GM20000 (cell line): ENCODE measurements at regions not wholly inside any gene's neighbourhood (a gene's known extent, or its start where the extent isn't known, plus 50 kb on each side); places are given as distances from the start of the nearest gene placed in this dataset.

Experiments
- DNase-seq: peaks from one replicate; pipeline ENCODE4 v3.0.0; 2012; ENCODE audit warnings: low spot score
- TF ChIP-seq, protein P1 (sequence below): IDR thresholded peaks from 2 replicates; pipeline ENCODE4 v1.5.1; 2012; ENCODE audit warnings: mild to moderate bottlenecking, control low read depth; ENCODE audit errors: extremely low read depth, missing control alignments

DNA sequence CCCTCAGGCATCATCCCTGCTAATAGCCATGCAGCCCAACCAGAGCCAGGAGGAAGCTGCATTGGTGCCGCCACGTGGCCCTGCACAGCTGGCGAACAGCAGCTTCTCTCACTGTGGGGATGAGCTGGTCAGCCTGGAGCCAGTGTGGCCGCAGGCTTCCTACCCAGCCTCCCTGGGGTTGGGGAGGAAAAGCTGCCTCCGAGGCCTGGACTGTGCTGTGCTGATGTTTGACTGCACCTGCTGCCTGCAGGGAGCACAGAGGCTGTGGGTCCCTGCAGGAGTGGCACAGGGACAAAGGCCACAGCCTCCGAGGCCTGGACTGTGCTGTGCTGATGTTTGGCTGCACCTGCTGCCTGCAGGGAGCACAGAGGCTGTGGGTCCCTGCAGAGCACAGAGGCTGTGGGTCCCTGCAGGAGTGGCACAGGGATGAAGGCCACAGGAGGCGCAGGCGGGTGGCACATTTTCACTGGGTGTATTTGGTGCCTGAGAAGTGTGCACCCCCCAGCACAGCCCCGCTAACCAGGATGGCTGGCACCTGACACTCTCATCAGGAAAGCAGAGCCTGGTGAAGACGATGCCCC, 83.9 kb downstream of the DLL1 start:
- TF ChIP-seq, protein P1, sequence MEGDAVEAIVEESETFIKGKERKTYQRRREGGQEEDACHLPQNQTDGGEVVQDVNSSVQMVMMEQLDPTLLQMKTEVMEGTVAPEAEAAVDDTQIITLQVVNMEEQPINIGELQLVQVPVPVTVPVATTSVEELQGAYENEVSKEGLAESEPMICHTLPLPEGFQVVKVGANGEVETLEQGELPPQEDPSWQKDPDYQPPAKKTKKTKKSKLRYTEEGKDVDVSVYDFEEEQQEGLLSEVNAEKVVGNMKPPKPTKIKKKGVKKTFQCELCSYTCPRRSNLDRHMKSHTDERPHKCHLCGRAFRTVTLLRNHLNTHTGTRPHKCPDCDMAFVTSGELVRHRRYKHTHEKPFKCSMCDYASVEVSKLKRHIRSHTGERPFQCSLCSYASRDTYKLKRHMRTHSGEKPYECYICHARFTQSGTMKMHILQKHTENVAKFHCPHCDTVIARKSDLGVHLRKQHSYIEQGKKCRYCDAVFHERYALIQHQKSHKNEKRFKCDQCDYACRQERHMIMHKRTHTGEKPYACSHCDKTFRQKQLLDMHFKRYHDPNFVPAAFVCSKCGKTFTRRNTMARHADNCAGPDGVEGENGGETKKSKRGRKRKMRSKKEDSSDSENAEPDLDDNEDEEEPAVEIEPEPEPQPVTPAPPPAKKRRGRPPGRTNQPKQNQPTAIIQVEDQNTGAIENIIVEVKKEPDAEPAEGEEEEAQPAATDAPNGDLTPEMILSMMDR = no peak
- DNase-seq = no peak

DNA sequence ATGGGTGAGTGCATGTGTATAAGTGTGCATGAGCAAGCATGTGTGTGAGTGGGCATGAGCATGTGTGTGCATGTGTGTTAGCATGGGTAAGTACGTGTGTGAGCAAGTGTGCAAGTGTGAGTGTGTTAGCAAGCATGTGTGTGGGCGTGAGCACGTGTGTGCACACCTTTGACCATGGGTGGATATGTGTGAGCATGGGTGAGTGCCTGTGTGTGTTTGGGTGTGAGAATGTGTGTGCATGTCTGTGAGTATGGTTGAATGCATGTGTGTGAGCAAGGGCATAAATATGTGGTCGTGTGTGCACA, 84.6 kb downstream of the DLL1 start:
- no peak for DNase-seq
- TF ChIP-seq, protein P1 = no peak

DNA sequence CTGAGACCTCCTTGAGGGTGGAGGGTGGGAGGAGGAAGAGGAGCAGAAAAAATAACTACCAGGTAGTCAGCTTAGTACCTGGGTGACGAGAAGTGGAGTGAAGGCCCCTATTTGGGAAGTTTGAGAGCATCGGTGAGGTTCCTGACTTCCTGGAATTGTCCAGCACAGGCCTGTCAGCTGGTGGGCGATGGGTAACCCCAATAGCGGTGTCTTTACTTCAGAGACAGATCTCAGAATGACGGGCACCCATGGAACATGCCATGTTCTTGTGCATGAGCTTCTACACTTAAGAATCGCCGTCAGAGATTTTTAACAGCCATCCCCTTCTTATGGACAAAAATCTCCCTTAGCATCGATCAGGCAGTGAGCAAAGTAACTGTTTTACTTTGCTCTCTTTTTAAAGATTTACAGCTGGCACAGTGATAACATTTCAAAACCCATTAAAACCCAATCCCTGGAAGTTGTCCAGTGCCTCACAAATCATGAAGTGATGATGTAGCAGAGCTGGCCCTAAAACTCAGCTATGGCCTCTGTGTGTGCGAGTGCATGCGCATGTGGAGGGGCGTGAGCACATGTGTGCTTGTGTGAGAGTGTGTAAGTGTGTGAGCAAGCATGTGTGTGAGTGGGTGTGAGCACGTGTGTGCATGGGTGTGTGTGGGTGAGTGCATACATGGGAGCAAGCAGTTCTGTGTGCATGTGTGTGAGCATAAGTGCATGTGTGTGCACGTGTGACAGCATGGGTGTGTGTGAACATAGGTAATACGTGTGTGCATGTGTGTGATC, 85.2 kb downstream of the DLL1 start:
- TF ChIP-seq, protein P1 = no peak
- no peak for DNase-seq

DNA sequence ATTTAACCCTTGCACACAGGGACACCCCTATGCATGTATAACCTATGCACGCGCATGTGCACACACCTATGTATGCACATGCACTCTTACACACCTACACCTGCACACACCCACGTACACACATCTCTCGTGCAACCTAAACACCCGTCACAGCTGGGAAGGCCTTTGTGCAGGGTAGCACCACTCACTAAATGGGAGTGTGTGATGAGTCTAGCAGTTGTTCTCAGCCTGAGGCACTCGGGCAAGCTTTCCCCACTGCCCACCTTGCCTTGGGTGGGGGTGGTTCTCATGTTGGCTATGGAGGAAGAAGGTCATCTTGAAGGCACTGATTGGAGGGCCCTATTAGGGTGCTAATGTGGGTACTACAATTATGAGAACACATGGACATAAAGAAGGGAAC, 85.8 kb downstream of the DLL1 start:
- TF ChIP-seq, protein P1 = no peak
- no peak for DNase-seq

DNA sequence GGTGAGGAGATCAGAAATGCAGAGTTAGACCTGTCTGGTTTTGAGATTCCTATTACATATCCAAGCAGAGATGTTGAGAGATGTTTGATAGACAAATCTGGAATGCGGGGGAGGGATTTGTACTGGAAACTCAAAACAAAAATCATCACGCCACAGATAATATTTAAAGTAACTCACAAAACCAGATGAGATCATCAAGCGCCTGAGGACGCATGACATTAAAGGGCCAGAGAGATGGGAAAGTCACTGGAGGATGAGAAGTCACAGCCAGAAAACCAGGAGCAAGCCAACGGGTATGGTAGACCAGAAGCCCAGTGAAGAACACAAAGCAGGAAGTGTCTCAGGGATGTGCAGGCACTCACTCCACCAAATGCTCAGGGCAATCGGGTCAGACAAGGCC, 87.7 kb downstream of the DLL1 start:
- TF ChIP-seq, protein P1 = no peak
- DNase-seq = no peak

DNA sequence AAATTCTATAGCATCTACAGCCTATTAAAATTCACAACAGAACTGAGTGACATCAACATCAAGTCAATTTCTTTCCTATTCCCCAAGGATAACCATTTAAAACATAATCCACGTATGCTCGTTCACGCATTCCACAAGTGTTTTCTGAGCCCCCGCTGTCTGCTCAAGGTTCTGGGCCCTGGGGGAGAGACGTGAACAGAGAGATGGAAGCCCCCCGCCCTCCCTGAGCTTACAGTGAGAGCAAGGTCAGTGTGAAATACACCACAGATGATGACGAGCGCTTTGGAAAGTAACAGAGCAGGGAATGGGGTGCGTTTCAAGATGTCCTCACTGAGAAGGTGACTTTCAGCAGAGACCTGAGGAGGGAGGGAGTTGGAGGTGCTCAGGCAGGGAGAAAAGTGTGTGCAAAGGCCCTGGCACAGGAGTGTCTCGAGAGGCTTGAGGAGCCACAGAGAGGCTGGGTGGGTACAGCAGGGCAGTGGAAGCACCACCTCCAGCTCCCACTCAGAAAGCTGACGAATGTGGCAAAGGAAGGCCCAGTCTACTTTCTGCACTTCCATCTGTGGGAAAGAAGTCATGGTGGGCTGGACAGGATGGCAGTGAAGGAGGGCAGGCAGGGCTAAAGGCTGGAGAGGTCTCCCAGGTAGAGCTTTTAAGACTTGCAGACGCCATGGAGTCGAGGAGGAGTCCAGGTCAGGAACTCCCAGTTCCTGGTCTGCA, 88.3 kb downstream of the DLL1 start:
- no peak for DNase-seq
- TF ChIP-seq, protein P1 = no peak

DNA sequence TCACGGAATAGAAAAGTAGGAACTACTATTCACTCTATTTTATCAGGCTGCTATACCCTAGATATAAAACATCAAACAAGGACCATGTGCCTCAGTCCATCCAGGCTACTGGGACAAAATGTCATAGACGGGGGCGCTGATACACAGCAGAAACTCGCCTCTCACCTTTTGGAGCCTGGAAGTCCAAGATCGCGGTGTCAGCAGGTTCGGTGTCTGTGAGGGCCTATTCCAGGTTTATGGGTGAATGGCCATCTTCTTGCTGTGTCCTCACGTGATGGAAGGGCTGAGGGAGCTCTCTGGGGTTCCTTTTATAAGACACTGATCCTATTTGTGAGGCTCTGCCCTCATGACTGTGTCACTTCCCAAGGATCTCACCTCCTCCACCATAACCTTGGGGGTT, 89.5 kb downstream of the DLL1 start:
- no peak for DNase-seq
- TF ChIP-seq, protein P1 = no peak
